Esophagus (tissue), 2 donors: ENCODE measurements at regions not wholly inside any gene's neighbourhood (a gene's known extent, or its start where the extent isn't known, plus 50 kb on each side); places are given as distances from the start of the nearest gene placed in this dataset.

Source experiments
- H3K27ac ChIP-seq, 2 donors: one replicate each; pipeline ENCODE4 v1.5.1; 2013; ENCODE audit warnings: low read depth in 2 of 2, mild to moderate bottlenecking in 2 of 2, inconsistent platforms in 1 of 2, low read length in 1 of 2, moderate library complexity in 1 of 2
- H3K27me3 ChIP-seq, 2 donors: one replicate each; pipeline ENCODE4 v1.6.1; 2013; ENCODE audit warnings: low read length in 2 of 2, control low read depth in 1 of 2, mild to moderate bottlenecking in 1 of 2; ENCODE audit not compliant: insufficient read depth in 2 of 2, control insufficient read depth in 1 of 2
- H3K36me3 ChIP-seq, 2 donors: one replicate each; pipeline ENCODE4 v1.6.1; 2013; ENCODE audit warnings: low read length in 1 of 2; ENCODE audit not compliant: control insufficient read depth in 2 of 2, insufficient read depth in 2 of 2
- H3K4me1 ChIP-seq, 2 donors: one replicate each; pipeline ENCODE4 v1.6.1; 2013; ENCODE audit warnings: low read length in 1 of 2; ENCODE audit not compliant: control insufficient read depth in 2 of 2, insufficient read depth in 2 of 2
- H3K4me3 ChIP-seq, 2 donors: one replicate each; pipeline ENCODE4 v1.5.1; 2013; ENCODE audit warnings: low read length in 2 of 2, mild to moderate bottlenecking in 2 of 2, low read depth in 1 of 2, moderate library complexity in 1 of 2
- H3K9me3 ChIP-seq, 2 donors: one replicate each; pipeline ENCODE4 v1.6.1; 2013; ENCODE audit warnings: mild to moderate bottlenecking in 2 of 2, low read depth in 1 of 2, low read length in 1 of 2, moderate library complexity in 1 of 2; ENCODE audit not compliant: control insufficient read depth in 2 of 2, insufficient read depth in 1 of 2
- WGBS, 2 donors: extraction: QIAGEN DNeasy Blood & Tissue Kit; methylation state at CpG; one replicate each; pipeline ENCODE4 v1.1.7; 2013; 5-methylcytosine and 5-hydroxymethylcytosine counted together
- donor health status: healthy with polysubstance abuse.
- donor health status: Bipolar disorder and iron deficiency.

DNA sequence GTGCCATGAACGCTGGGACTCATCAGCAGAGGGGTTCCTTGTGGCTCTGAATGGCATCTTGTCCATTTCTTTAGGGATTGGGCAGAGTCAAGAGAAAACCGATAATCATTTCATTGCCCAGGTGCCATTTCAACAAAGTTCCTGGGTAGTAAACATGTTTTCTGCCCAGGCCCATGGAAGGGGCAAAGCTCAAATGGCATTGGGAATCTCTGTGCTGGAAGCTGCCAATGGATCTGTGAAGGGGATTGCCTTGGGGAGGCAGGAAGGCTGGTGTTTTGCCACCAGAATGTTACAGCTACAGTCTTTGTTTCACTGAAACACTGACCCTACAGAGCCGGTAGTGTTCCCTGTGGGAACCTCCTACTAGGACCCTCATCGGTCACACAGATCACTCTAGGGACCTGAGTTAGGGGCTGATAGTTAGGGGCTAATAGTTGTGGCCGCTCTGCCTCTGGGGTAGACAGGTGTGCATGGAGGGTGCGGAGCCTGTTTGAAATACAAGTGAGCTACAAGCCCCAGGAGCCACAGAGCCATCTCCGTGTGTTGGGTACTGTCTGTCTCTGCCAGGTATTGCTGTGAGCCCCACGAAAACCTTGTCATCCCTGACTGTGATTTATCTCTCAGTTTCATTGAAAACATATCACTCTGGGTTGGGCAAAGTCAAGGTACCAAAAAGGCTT is 224.4 kb upstream of the COPS8 start:
- Histone ChIP-seq H3K4me3 (no peak overlapping the region), H3K4me1 (peaks cover 4 to 5% of the 10 kb centered on the region in 2 donors), H3K9me3 (no peaks in the 10 kb centered on the region), H3K27me3 (no peaks in the 10 kb centered on the region), H3K27ac (no peak overlapping the region), H3K36me3 (no peaks in the 10 kb centered on the region)
- 87 to 91% methylated on average over 8 of the region's 8 CpGs for WGBS, 2 donors

DNA sequence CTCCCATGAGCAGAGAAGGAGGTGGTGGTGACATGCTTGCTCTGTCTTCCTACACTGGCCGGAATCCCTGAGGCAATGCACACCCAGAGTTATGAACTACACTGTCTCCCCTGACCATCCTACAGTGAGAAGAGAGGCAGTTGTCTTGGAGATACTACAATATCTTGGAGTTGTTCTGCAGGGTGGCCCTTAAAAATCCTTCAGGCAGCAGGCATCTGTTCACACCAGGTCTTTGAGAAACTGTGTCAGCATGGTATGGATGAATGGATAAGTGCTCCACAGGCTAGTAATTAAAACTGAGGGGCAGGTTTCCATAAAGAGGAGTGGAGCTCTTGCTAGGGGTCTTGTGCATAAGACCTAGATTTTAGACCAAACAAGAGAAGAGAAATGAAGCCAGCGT is 223.7 kb upstream of the COPS8 start:
- Histone ChIP-seq H3K9me3 (no peaks in the 10 kb centered on the region), H3K27ac (no peak overlapping the region), H3K4me3 (no peak overlapping the region), H3K4me1 (peaks cover 2 to 4% of the 10 kb centered on the region in 2 donors), H3K27me3 (no peaks in the 10 kb centered on the region), H3K36me3 (no peaks in the 10 kb centered on the region)
- WGBS, 2 donors: 92 to 95% methylated on average over 2 of the region's 2 CpGs

- no peak overlapping the region for H3K27ac ChIP-seq
- H3K4me3 ChIP-seq: no peak overlapping the region
- H3K36me3 ChIP-seq: no peaks in the 10 kb centered on the region
- no peaks in the 10 kb centered on the region for H3K9me3 ChIP-seq
- H3K4me1 ChIP-seq: peaks cover under 1 to 2% of the 10 kb centered on the region in 2 donors
- no peaks in the 10 kb centered on the region for H3K27me3 ChIP-seq
- 75 to 81% methylated on average over 2 of the region's 2 CpGs for WGBS, 2 donors
Observed at GRCh38 chr2:236862526-236862925, 223.2 kb upstream of the COPS8 start.

DNA sequence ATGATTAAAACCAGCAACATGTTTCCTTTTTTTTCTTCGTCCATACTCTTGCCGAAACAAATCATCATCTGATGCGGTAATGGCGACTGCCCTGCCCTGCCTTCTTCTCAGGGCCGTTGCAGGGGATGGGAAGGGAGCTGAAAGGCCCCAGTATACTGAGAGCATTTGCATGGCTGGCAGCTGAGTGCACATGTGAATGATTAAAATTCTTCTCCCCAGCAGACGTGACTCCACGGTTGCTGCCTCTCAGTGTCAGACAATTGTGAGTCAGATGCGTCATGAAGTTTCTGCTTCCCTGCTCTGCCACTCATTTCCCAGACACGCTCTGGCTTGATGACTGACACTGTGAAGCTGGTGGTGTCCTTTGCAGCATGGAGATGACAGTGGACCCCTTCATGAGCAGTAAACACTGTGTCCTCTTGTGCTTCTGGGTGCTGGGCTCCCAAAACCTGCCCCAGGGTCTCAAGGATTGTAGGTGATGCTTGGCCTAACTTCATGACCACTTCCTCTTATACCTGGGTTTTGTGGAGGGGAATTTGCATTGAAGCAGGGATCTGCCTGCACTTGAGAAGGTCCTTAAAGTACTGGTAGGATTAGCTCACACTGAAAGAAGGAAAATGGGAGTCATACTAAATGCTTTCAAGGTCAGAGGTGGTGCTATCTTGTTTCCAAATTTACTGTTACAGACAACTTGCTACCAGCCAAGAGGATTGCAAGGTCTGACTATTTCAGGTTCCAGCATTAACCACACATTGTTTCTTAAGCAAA is 222.5 kb upstream of the COPS8 start:
- 73 to 78% methylated on average over 9 of the region's 9 CpGs for WGBS, 2 donors
- Histone ChIP-seq H3K4me3 (no peak overlapping the region), H3K27ac (peak overlapping the region in 1 of 2 donors; percentile 51), H3K9me3 (no peaks in the 10 kb centered on the region), H3K36me3 (no peaks in the 10 kb centered on the region), H3K27me3 (no peaks in the 10 kb centered on the region), H3K4me1 (peaks cover 0 to 2% of the 10 kb centered on the region in 2 donors)

GRCh38 chr2:236863729-236864126 is 222.0 kb upstream of the COPS8 start:
- peaks cover 0 to under 1% of the 10 kb centered on the region in 2 donors for H3K4me1 ChIP-seq
- H3K36me3 ChIP-seq: no peaks in the 10 kb centered on the region
- WGBS, 2 donors: 88 to 92% methylated on average over 5 of the region's 5 CpGs
- H3K9me3 ChIP-seq: no peaks in the 10 kb centered on the region
- no peaks in the 10 kb centered on the region for H3K27me3 ChIP-seq
- no peak overlapping the region for H3K4me3 ChIP-seq
- H3K27ac ChIP-seq: no peak overlapping the region

GRCh38 chr2:236865052-236865451 is 220.6 kb upstream of the COPS8 start:
- no peaks in the 10 kb centered on the region for H3K9me3 ChIP-seq
- no peaks in the 10 kb centered on the region for H3K27me3 ChIP-seq
- no peaks in the 10 kb centered on the region for H3K4me1 ChIP-seq
- WGBS, 2 donors: 94 to 98% methylated on average over 2 of the region's 2 CpGs
- no peaks in the 10 kb centered on the region for H3K36me3 ChIP-seq
- H3K27ac ChIP-seq: no peak overlapping the region
- no peak overlapping the region for H3K4me3 ChIP-seq

DNA sequence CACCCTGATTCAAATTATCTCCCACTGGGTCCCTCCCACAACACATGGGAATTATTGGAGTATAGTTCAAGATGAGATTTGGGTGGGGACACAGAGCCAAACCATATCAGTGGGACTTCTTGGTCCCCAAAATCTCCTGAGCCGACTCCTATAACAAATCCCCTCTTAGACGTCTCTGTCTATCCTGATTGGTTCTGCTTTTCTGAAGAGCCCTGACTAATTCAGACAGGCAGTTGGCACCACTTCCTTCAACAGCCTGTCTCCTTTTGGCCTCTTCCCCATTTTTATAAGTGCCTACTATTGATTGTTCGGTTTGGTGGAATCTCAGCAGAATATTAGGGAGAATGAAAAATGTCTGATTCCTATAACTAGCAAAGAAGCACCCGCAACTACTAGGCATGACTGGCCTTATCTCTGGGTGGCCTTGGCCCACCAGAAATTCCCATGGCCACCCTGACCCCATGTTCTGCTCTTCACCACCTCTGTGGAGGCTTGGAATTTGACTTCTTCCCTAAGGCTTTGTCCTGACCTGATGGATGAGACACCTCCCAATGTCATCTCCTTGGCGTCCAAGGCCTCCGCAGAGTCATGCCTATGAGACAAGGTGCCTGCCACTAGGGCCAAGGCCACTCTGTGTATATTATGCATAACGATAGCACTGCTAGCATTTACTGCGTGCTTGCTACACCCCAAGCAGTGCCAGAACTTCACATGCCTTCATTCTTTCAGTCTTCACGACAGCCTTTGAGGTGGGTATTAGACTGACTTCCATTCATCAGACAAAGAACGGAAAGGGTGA is 218.9 kb upstream of the COPS8 start:
- 86 to 87% methylated on average over 10 of the region's 10 CpGs for WGBS, 2 donors
- no peaks in the 10 kb centered on the region for H3K4me1 ChIP-seq
- no peaks in the 10 kb centered on the region for H3K36me3 ChIP-seq
- H3K9me3 ChIP-seq: no peaks in the 10 kb centered on the region
- no peak overlapping the region for H3K27ac ChIP-seq
- H3K4me3 ChIP-seq: no peak overlapping the region
- H3K27me3 ChIP-seq: no peaks in the 10 kb centered on the region

- Histone ChIP-seq H3K27me3 (no peaks in the 10 kb centered on the region), H3K36me3 (no peaks in the 10 kb centered on the region), H3K9me3 (no peaks in the 10 kb centered on the region), H3K4me1 (no peaks in the 10 kb centered on the region), H3K4me3 (no peak overlapping the region), H3K27ac (no peak overlapping the region)
- WGBS, 2 donors: 74% methylated on average over 12 of the region's 12 CpGs
Observed at GRCh38 chr2:236867441-236868260, 218.0 kb upstream of the COPS8 start.

DNA sequence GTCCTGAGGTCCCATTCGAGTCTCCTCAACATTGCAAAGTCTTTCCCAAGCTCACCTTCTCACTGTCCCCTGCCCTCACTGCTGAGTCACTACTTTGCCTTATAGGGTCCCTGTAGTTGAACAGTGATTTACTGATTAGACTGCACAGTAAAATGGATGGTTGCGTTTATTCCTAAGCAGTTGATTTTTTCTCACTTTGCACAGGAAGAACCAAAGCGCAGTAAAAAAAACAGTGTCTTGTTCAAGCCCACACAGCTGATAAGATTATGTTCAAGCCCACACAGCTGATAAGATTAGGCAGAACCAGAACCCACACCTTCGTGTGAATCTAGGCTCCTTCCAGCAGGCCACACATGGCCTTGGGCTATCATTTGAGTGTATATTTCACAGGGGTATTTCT is 215.3 kb upstream of the COPS8 start:
- Histone ChIP-seq H3K4me3 (no peak overlapping the region), H3K27me3 (no peaks in the 10 kb centered on the region), H3K36me3 (no peaks in the 10 kb centered on the region), H3K4me1 (no peaks in the 10 kb centered on the region), H3K27ac (peak overlapping the region in 1 of 2 donors; percentile 33), H3K9me3 (no peaks in the 10 kb centered on the region)
- WGBS, 2 donors: 65 to 75% methylated on average over 4 of the region's 4 CpGs
